ENCODE measurements at regions not wholly inside any gene's neighbourhood (a gene's known extent, or its start where the extent isn't known, plus 50 kb on each side); places are given as distances from the start of the nearest gene placed in this dataset.

DNA sequence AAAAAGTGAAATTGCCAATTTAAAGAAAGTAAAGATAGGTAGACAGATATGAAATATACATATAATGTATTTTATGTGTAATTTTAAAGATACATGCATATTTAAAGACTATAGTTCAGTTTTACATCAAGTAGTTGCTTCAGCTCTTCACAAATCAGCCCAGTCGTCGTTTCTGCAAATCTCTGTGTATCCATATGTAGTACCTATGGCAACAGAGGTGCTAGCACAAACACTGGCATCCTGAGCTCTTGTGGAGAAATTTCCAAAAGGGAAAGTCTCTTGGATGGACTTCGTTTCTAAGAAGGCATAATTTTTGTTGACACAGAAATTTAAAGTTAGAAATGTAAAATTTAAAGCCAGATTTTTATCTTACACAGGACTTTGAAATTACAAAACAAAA, 1284.7 kb downstream of the ROBO1 start:
- Mint-ChIP-seq H3K4me3 (no peak overlapping the region), H3K4me1 (ENCODE audit: unreplicated experiment) (no peaks in the 10 kb centered on the region), H3K27ac (no peak overlapping the region), H3K27me3 (no peaks in the 10 kb centered on the region), H3K36me3 (peaks cover 3% of the 10 kb centered on the region), H3K9me3 (no peaks in the 10 kb centered on the region)
- TF ChIP-seq, protein P1, sequence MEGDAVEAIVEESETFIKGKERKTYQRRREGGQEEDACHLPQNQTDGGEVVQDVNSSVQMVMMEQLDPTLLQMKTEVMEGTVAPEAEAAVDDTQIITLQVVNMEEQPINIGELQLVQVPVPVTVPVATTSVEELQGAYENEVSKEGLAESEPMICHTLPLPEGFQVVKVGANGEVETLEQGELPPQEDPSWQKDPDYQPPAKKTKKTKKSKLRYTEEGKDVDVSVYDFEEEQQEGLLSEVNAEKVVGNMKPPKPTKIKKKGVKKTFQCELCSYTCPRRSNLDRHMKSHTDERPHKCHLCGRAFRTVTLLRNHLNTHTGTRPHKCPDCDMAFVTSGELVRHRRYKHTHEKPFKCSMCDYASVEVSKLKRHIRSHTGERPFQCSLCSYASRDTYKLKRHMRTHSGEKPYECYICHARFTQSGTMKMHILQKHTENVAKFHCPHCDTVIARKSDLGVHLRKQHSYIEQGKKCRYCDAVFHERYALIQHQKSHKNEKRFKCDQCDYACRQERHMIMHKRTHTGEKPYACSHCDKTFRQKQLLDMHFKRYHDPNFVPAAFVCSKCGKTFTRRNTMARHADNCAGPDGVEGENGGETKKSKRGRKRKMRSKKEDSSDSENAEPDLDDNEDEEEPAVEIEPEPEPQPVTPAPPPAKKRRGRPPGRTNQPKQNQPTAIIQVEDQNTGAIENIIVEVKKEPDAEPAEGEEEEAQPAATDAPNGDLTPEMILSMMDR (conservative IDR thresholded peaks at IDR 0.05) = no peak
- no peak for DNase-seq (ENCODE audit: extremely low spot score, unreplicated experiment)

- TF ChIP-seq, protein P1 (conservative IDR thresholded peaks at IDR 0.05) = no peak
- H3K27ac Mint-ChIP-seq = no peak overlapping the region
- no peaks in the 10 kb centered on the region for H3K27me3 Mint-ChIP-seq
- no peak overlapping the region for H3K4me3 Mint-ChIP-seq
- H3K9me3 Mint-ChIP-seq = no peaks in the 10 kb centered on the region
- no peak for DNase-seq (ENCODE audit: extremely low spot score, unreplicated experiment)
- peaks cover 15% of the 10 kb centered on the region for H3K4me1 Mint-ChIP-seq (ENCODE audit: unreplicated experiment)
- no peaks in the 10 kb centered on the region for H3K36me3 Mint-ChIP-seq
These were observed 1272.9 kb downstream of the ROBO1 start for GRCh38 chr3:78494851-78495250.

DNA sequence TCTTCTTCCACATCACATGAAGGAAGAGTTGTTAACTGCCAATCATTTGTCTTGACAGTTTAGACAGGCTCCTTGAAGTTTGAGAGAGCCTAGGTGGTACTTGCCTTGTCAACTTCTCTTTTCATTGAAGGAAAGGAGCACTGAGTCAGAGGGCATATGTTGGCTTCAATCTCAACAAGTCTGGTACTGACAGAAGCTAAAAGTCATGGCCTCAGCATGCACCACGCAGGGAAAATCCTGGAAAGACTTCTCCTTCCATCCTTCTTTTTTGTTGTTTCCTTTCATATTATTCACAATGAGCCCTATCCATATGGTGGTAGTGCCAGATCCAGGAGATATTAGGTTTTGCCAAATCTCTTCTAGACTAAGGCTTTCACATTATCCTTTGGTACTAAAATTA, 1272.5 kb downstream of the ROBO1 start:
- no peaks in the 10 kb centered on the region for H3K9me3 Mint-ChIP-seq
- no peak overlapping the region for H3K27ac Mint-ChIP-seq
- TF ChIP-seq, protein P1 (conservative IDR thresholded peaks at IDR 0.05) = no peak
- H3K27me3 Mint-ChIP-seq = no peaks in the 10 kb centered on the region
- H3K36me3 Mint-ChIP-seq = no peaks in the 10 kb centered on the region
- no peak for DNase-seq (ENCODE audit: extremely low spot score, unreplicated experiment)
- no peak overlapping the region for H3K4me3 Mint-ChIP-seq
- H3K4me1 Mint-ChIP-seq (ENCODE audit: unreplicated experiment) = peaks cover 15% of the 10 kb centered on the region

DNA sequence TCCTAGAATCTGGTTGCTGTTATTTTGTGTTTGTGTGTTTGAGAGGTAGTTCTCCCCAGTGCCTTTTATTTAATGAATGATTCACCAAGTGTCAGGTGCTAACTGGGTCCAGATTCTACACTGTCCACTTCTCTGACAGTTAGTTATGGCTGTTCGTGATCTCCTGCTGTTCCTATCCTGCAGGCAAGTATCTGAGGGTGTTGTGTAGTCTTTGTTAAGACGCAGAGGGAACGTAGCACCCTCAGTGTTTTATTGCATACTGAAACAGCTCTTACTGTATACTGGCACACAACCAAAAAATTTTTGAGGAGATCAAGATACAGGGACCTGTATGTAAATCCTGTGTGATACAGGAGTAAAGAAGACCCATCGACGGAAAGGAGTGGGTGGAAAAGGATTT, 1271.3 kb downstream of the ROBO1 start:
- no peak for DNase-seq (ENCODE audit: extremely low spot score, unreplicated experiment)
- TF ChIP-seq, protein P1 (conservative IDR thresholded peaks at IDR 0.05) = no peak
- Mint-ChIP-seq H3K36me3 (no peaks in the 10 kb centered on the region), H3K27ac (no peak overlapping the region), H3K27me3 (no peaks in the 10 kb centered on the region), H3K9me3 (no peaks in the 10 kb centered on the region), H3K4me3 (no peak overlapping the region), H3K4me1 (ENCODE audit: unreplicated experiment) (peaks cover 15% of the 10 kb centered on the region)

DNA sequence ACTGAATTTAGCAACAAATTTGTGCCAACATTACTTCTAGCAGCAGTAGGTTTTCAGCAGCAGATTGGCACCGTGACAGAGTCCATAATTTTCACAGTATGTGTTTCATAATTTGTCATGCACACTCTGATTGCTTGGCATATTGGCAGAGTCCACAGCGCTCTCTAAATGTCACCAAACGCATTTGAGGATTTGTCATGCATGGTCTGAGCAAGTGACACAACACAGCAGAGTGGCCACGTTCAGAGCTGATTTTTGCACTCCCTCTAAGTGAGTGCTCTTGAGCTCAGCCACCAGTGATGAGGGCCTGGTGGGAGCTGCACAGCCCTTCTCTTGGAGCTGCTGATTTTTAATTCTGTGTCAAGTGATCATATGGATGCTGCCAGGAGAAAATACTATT, 1270.8 kb downstream of the ROBO1 start:
- Mint-ChIP-seq H3K4me3 (no peak overlapping the region), H3K36me3 (no peaks in the 10 kb centered on the region)

More for the DNA sequence above, 1270.8 kb downstream of the ROBO1 start:
- Mint-ChIP-seq H3K27ac (no peak overlapping the region), H3K4me1 (ENCODE audit: unreplicated experiment) (peaks cover 15% of the 10 kb centered on the region), H3K9me3 (no peaks in the 10 kb centered on the region), H3K27me3 (no peaks in the 10 kb centered on the region)
- TF ChIP-seq, protein P1 (conservative IDR thresholded peaks at IDR 0.05) = no peak
- no peak for DNase-seq (ENCODE audit: extremely low spot score, unreplicated experiment)
